GM12878 (cell line): ENCODE measurements at regions not wholly inside any gene's neighbourhood (a gene's known extent, or its start where the extent isn't known, plus 50 kb on each side); places are given as distances from the start of the nearest gene placed in this dataset.

Source experiments
- ATAC-seq: fragments of 200-7000 bp; cut with Tn5 transposase; 3 replicates; pipeline ENCODE4 v1.9.1; 2020; ENCODE audit warnings: mild to moderate bottlenecking, moderate library complexity
- BruUV-seq: library from RNA; stranded (reverse); fragments of 400-500 nt; replicated peaks from 2 replicates; lab custom pipeline; 2021; lab: Mats Ljungman, UMichigan
- CTCF ChIA-PET: fragments of 300-600 bp; sonication (Branson Sonifier 250); formaldehyde crosslinking; extraction: SDS; loops from one replicate; lab custom pipeline; 2021; ENCODE audit warnings: inconsistent platforms; lab: Yijun Ruan, JAX
- POLR2A ChIA-PET: fragments of 350-600 bp; formaldehyde crosslinking; extraction: SDS; loops from one replicate; lab custom pipeline; 2021; ENCODE audit warnings: inconsistent platforms; lab: Charles Lee
- RAD21 ChIA-PET: fragments of 300-600 bp; sonication (Branson Sonifier 250); formaldehyde crosslinking; loops from one replicate; lab custom pipeline; 2023; ENCODE audit warnings: antibody characterized with exemption; ENCODE audit not compliant: unreplicated experiment; lab: Charles Lee
- SMC1A ChIA-PET: fragments of 300-600 bp; sonication (Branson Sonifier 250); formaldehyde crosslinking; loops from one replicate; lab custom pipeline; 2023; ENCODE audit not compliant: unreplicated experiment, uncharacterized antibody; lab: Charles Lee
- DNase-seq: peaks from one replicate; pipeline ENCODE4 v3.0.0-alpha.2; 2011; ENCODE audit warnings: low read depth, low spot score
- FAIRE-seq: peaks from 3 replicates; lab custom pipeline; 2011; peaks lifted over from hg19 to GRCh38; lab: Jason Lieb, UNC
- H2AFZ ChIP-seq: 2 replicates; pipeline ENCODE4 v1.6.0; 2011; ENCODE audit warnings: low read depth, low read length, control low read depth; ENCODE audit not compliant: control insufficient read depth
- H3K27ac ChIP-seq: 2 replicates; pipeline ENCODE4 v1.5.1; 2011; ENCODE audit warnings: control low read depth; ENCODE audit not compliant: control insufficient read depth, insufficient read depth
- H3K27me3 ChIP-seq, 2 experiments: replicated peaks in 1 of 2; 2 replicates each; pipeline versions ENCODE4 v1.6.0 to v1.6.1; 2011; ENCODE audit warnings: low read length in 1 of 2; ENCODE audit not compliant: control insufficient read depth in 2 of 2, insufficient read depth in 2 of 2
- H3K36me3 ChIP-seq, 2 experiments: 2 replicates each; pipeline ENCODE4 v1.5.1; 2011; ENCODE audit warnings: low read length in 1 of 2; ENCODE audit not compliant: control insufficient read depth in 2 of 2, insufficient read depth in 2 of 2
- H3K4me1 ChIP-seq: 2 replicates; pipeline ENCODE4 v1.6.1; 2011; ENCODE audit warnings: mild to moderate bottlenecking, low read length, moderate library complexity, mixed read lengths; ENCODE audit not compliant: control insufficient read depth, insufficient read depth
- H3K4me2 ChIP-seq: 2 replicates; pipeline ENCODE4 v1.6.0; 2011; ENCODE audit warnings: control low read depth; ENCODE audit not compliant: control insufficient read depth, insufficient read depth
- H3K4me3 ChIP-seq: fragments of 200-600 bp; sonication (generic); 2 replicates; pipeline ENCODE4 v1.5.1; 2016
- H3K79me2 ChIP-seq: 2 replicates; pipeline ENCODE4 v1.6.0; 2011; ENCODE audit warnings: low read length; ENCODE audit not compliant: control insufficient read depth, insufficient read depth
- H3K9ac ChIP-seq: 2 replicates; pipeline ENCODE4 v1.8.0; 2011; ENCODE audit warnings: low read length, control low read depth, mixed read lengths; ENCODE audit not compliant: control insufficient read depth, insufficient read depth
- H3K9me3 ChIP-seq: replicated peaks from 3 replicates; pipeline ENCODE4 v1.5.1; 2011; ENCODE audit warnings: mild to moderate bottlenecking, low read length; ENCODE audit not compliant: control insufficient read depth, insufficient read depth
- H4K20me1 ChIP-seq: 2 replicates; pipeline ENCODE4 v1.6.0; 2011; ENCODE audit not compliant: control insufficient read depth, insufficient read depth
- CBFB ChIP-seq: IDR thresholded peaks from 2 replicates; pipeline ENCODE4 v1.6.1; 2016; ENCODE audit warnings: antibody characterized with exemption, low read depth
- CREB1 ChIP-seq: IDR thresholded peaks from 2 replicates; pipeline ENCODE4 v1.6.1; 2012; ENCODE audit warnings: low read depth, mild to moderate bottlenecking, inconsistent platforms
- ETV6 ChIP-seq, 2 experiments: fragments of 450-650 bp in 1 of 2; IDR thresholded peaks in 1 of 2; conservative IDR thresholded peaks in 1 of 2; 2 replicates each; pipeline ENCODE4 v1.6.1; 2014; ENCODE audit warnings: antibody characterized with exemption in 1 of 2, borderline replicate concordance in 1 of 2, low read depth in 1 of 2, mild to moderate bottlenecking in 1 of 2, moderate library complexity in 1 of 2
- IKZF2 ChIP-seq, 2 experiments: fragments of 450-650 bp; IDR thresholded peaks; 2 replicates each; pipeline ENCODE4 v1.6.1; 2017; ENCODE audit warnings: mild to moderate bottlenecking in 2 of 2, moderate library complexity in 2 of 2
- MEF2B ChIP-seq: fragments of 450-650 bp; IDR thresholded peaks from 2 replicates; pipeline ENCODE4 v1.6.1; 2018; ENCODE audit warnings: mild to moderate bottlenecking, moderate library complexity; ENCODE audit not compliant: partially characterized antibody, poor library complexity, severe bottlenecking
- NFIC ChIP-seq: IDR thresholded peaks from 2 replicates; pipeline ENCODE4 v1.6.1; 2012; ENCODE audit warnings: low read depth, mild to moderate bottlenecking, inconsistent platforms, low read length, moderate library complexity
- PBX3 ChIP-seq: IDR thresholded peaks from 2 replicates; pipeline ENCODE4 v1.6.1; 2011; ENCODE audit warnings: mild to moderate bottlenecking, low read depth, low read length, moderate library complexity; ENCODE audit not compliant: insufficient replicate concordance
- SIN3A ChIP-seq: IDR thresholded peaks from 2 replicates; pipeline ENCODE4 v1.6.1; 2012; ENCODE audit warnings: low read depth, low read length, improper control_type of control experiment
- SMC3 ChIP-seq: IDR thresholded peaks from 2 replicates; pipeline ENCODE4 v1.6.1; 2011; ENCODE audit warnings: low read length, improper control_type of control experiment, borderline replicate concordance
- STAT3 ChIP-seq: IDR thresholded peaks from 2 replicates; pipeline ENCODE4 v1.6.1; 2011; ENCODE audit warnings: low read depth, low read length, improper control_type of control experiment
- SUZ12 ChIP-seq: fragments of 200-600 bp; sonication (generic); IDR thresholded peaks from one replicate; pipeline ENCODE4 v1.6.1; 2018; ENCODE audit warnings: antibody characterized with exemption, mild to moderate bottlenecking; ENCODE audit not compliant: unreplicated experiment
- TBL1XR1 ChIP-seq: IDR thresholded peaks from 2 replicates; pipeline ENCODE4 v1.6.1; 2012; ENCODE audit warnings: low read depth, low read length, improper control_type of control experiment
- TCF7 ChIP-seq: IDR thresholded peaks from 2 replicates; pipeline ENCODE4 v1.6.1; 2014; ENCODE audit warnings: antibody characterized with exemption, borderline replicate concordance
- ZBED1 ChIP-seq: IDR thresholded peaks from 2 replicates; pipeline ENCODE4 v1.6.1; 2016; ENCODE audit warnings: borderline replicate concordance
- ZNF24 ChIP-seq: fragments of 450-650 bp; IDR thresholded peaks from 2 replicates; pipeline ENCODE4 v1.6.1; 2017; ENCODE audit warnings: antibody characterized with exemption, mild to moderate bottlenecking
- ZNF274 ChIP-seq: IDR thresholded peaks from one replicate; pipeline ENCODE4 v1.8.0; 2011; ENCODE audit not compliant: insufficient read length, insufficient read depth
- ZNF687 ChIP-seq: fragments of 450-650 bp; IDR thresholded peaks from 2 replicates; pipeline ENCODE4 v1.6.1; 2017; ENCODE audit warnings: mild to moderate bottlenecking, moderate library complexity
- WGBS: methylation state at CpG from one replicate; pipeline ENCODE4 v1.1.6; 2016; ENCODE audit warnings: low lambda C conversion rate; ENCODE audit not compliant: insufficient replicate concordance, insufficient coverage; ENCODE audit errors: missing lambda C conversion rate; 5-methylcytosine and 5-hydroxymethylcytosine counted together
- in situ Hi-C: fragments of 300-500 bp; cut with MboI; formaldehyde crosslinking; loops from 9 replicates; pipeline ENCODE4 v1.14.3; 2018; ENCODE audit warnings: mixed read lengths
- intact Hi-C: fragments of 100-400 bp; cut with micrococcal nuclease; formaldehyde crosslinking; loops from one replicate; pipeline ENCODE4 v1.14.2; 2022; ENCODE audit not compliant: unreplicated experiment

GRCh38 chr3:14590569-14590968 is 50.4 kb upstream of the GRIP2 start:
- no peak for DNase-seq
- no TSS peak for BruUV-seq
- Histone ChIP-seq H4K20me1 (no peaks in the 10 kb centered on the region), H3K36me3 (no peaks in the 10 kb centered on the region), H3K79me2 (no peaks in the 10 kb centered on the region), H3K9ac (no peak overlapping the region), H3K4me2 (no peak overlapping the region), H3K9me3 (no peaks in the 10 kb centered on the region), H3K27ac (no peak overlapping the region), H3K27me3 (peaks cover 3 to 4% of the 10 kb centered on the region in 2 experiments; a peak in 2 of 4 replicates), H3K4me3 (no peak overlapping the region), H3K4me1 (no peaks in the 10 kb centered on the region), H2AFZ (no peak overlapping the region)
- SMC1A ChIA-PET = no interaction called here
- ATAC-seq = no peak
- CTCF ChIA-PET = interaction anchor here (0.7 kb wide), 1 partner anchor 17 kb away, joined by 3 read pairs; no protein-coding TSS in a partner anchor
- intact Hi-C loops (no loop called here), in situ Hi-C loops (no loop called here)
- 18% methylated on average over 6 of the region's 6 CpGs for WGBS
- RAD21 ChIA-PET = no interaction called here
- no peak for TF ChIP-seq IKZF2 (IDR thresholded peaks at IDR 0.05)
- no peak for TF ChIP-seq TCF7
- no peak for TF ChIP-seq SIN3A
- TF ChIP-seq CREB1 = no peak
- no peak for TF ChIP-seq CBFB
- no peak for TF ChIP-seq ZNF274
- TF ChIP-seq SMC3 = no peak
- TF ChIP-seq NFIC = no peak
- TF ChIP-seq STAT3 = no peak
- no peak for TF ChIP-seq MEF2B
- TF ChIP-seq ZNF687 = no peak
- no peak for TF ChIP-seq ETV6 (conservative IDR thresholded peaks at IDR 0.05 in 1 of 2, IDR thresholded peaks at IDR 0.05 in 1 of 2; ENCODE audit: borderline replicate concordance in 1 of 2, low read depth in 1 of 2)
- no peak for TF ChIP-seq TBL1XR1
- no peak for TF ChIP-seq SUZ12
- TF ChIP-seq ZNF24 = no peak
- no peak for TF ChIP-seq PBX3
- no peak for TF ChIP-seq ZBED1
- POLR2A ChIA-PET = no interaction called here
- no peak for FAIRE-seq
